ENCODE measurements at regions not wholly inside any gene's neighbourhood (a gene's known extent, or its start where the extent isn't known, plus 50 kb on each side); places are given as distances from the start of the nearest gene placed in this dataset.

DNA sequence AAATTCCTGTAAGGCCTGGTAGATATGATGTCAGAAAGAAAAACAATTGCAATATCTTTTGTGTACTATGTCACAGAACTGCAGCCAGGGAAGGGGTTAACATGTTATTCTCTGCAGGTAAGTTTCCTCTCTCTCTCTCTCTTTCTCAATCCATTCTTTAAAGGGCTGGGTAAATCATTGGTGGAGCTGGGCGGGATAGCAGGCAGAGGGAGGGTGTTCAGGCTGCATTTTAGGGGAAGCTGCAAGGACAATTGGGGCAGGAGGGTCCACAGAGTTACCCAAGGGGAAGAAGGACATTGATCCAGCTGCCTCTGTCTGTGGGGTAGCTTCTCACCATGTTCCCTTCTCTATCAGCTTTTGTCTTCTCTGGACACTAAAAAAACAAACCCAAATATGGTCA lies 153.9 kb upstream of the BMPER start:
- DNase-seq (ENCODE audit: low read depth), result no peak

DNA sequence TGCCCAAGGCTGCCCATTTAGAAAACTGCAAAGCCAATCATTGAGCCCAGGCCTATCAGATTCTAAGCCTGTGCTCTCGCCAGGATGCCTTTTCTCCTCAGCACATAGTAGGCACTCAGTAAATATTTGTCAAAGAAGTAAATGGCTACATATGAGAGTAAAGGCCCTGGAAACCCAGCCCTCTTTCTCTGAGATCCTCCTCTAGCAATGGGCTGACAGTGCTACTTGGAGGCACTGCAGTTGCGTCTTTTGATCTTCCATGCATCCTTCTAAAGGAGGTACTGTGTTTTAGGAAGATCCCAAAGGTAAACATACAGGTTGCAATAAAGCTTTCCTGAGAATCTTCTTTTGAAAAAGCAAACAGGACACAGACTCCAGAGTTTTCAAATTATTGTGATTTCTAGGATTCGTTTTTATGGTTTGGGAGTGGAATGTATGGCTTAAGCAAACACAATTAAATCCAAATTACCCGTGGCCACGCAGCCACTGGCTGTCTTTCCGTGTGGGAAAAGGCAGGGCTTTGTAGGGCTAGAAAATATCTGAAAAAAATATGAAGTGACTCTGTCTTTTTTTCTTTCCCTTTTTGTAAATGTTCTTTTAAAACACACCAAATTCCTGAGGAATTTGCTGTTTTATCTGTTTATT lies 151.3 kb upstream of the BMPER start:
- no peak for DNase-seq (ENCODE audit: low read depth)

DNA sequence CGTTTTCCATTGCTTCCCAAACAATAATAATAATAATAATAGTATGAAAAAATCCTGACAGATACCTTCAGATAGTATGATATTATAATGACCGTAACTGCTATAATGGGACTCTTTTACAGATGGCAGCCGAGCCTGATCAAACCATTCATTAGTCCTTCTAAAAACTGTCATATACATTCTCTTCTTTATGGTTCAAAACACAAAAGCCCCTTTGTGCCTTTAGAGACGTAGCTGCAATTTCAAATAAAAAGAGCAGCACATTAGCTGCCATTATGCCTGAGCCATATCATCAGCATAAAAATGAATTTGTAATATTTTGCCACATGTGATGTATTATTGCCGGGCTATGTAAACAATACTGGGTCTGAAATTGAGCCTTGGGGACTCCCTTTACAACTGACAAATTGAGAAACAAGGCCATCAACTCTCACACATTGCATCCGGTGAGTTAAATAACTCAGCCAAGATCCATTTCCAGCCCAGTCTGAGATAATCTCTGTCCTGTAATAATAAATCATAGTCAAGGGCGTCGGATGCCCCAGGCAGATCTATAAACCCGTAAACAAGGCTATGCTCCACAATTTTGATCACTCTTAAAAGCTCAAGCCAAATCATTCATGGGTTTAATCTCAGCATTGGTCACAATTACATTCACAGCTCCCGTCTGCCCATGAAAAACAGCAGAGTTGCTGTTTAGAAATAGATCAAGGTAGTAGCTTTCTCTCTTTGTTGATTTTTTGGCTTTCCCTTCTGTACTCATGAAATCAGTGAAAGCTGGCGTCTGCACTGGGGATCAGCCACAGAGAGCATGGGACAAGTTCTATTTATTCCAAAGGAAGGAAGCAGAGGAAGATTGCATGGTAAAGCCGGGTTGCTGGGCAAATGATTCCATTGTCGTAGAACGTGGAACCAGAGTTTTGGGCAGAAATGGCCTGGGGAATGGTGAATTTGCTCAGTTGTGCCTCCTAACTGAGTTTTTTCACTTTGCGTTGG lies 150.1 kb upstream of the BMPER start:
- DNase-seq (ENCODE audit: low read depth), result no peak

DNA sequence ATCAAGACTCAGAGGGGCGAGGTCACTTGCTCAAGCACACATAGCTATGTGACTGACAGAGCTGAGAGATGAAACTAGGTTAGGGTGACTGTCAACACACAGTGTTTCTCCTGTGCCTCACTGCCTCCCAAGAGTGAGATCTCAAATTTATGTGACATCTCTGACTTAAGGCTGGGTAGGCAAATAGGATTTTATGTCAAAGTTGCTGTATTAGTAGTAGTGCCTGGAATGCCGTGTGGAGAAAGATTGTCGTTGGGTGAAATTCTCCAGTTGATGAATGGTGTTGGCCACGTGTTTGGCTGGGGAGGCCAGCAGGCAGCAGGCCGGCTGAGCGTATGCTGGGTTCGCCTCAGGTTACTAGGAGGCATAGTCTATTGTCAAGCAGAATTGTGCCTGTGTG lies 148.3 kb upstream of the BMPER start:
- DNase-seq (ENCODE audit: low read depth), result peak; percentile 63

- peak; percentile 83 for DNase-seq (ENCODE audit: low read depth)
Measured at GRCh38 chr7:33757563-33758165, 147.7 kb upstream of the BMPER start.

- DNase-seq (ENCODE audit: low read depth), result no peak
Measured at GRCh38 chr7:33760146-33760545, 145.2 kb upstream of the BMPER start.

GRCh38 chr7:33760834-33761233 lies 144.5 kb upstream of the BMPER start:
- no peak for DNase-seq (ENCODE audit: low read depth)

DNA sequence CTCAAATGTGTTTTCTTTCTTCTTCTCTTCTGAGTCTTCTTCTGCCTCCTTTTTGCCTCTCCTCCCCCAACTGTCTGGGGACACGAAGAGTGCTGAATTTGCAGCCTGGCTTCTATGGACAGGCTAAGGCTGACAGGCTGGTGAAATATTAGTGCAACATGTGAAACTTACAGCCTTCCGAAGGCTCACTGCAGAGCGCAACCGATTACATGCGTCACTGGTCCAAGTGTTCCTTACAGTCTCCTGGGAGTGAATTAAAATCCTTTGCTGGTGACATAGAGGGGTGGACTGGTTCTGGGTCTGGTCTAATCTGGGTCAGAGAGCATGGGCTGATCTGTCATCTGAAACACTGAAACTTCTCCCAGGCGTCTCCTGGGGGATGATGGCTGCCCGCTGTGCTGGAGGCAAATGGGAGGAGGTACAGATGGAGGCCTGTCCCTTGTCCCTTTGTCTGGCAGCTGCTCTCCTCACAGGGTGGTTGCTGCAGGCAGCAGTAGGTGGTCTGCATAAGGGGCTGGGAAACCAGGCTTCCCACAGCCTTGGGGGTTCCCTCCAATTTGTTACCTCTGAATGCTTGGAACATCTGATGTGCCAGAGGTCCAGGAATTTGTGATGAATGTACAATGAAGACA lies 143.8 kb upstream of the BMPER start:
- DNase-seq (ENCODE audit: low read depth), result no peak

GRCh38 chr7:33762151-33762910 lies 143.0 kb upstream of the BMPER start:
- peak; percentile 81 for DNase-seq (ENCODE audit: low read depth)

DNA sequence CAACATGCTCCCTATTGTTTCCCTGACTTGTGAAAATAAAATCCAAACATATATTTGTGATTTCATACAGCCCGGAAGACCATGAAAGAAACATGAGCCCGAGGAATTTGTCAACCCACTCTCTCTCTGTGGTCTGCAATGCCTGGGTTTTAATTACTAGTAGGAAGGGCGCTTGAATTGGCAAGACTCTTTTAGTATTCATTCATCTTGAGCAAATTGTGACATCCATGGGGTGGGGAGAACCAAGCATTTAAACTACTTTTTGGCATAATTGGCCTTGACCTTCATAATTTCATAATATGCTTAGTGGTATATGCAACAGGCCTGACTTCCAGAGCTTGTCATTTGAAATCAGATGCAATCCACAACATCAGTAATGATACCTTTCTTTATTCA lies 142.4 kb upstream of the BMPER start:
- peak; percentile 80 for DNase-seq (ENCODE audit: low read depth)

DNA sequence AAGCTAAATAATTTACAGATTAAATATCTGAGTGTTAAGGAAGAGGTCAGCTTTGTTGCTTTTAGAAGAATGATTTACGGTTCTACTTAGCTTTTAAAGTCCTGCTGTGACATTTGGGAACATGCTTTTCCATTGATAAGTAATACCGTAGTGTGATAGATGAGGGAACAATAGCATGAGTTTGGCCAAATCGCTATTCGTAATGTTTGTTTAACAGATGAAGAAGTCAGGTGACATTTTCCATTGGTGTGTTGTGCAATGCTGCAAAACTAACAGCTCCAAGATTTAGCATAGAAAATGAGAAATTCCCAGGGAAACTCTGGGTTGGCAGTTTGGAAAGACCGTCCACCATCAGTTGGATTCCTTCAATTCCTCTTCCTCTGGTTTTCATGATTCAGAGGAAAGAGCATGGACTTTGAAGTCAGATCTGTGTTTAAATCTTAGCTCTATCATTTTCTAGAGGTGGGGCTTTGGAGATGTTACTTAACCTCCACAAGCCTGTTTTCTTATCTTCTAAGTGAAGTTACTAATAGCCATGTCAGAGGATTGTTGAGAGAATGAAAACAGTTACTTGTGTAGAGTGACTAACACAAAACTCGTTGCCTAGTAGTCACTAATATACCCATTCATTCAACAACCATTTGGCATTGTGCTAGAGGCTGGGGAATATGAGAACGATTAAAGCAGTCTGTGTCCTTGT lies 140.4 kb upstream of the BMPER start:
- DNase-seq (ENCODE audit: low read depth), result no peak

GRCh38 chr7:33766405-33766804 lies 138.9 kb upstream of the BMPER start:
- DNase-seq (ENCODE audit: low read depth), result no peak

DNA sequence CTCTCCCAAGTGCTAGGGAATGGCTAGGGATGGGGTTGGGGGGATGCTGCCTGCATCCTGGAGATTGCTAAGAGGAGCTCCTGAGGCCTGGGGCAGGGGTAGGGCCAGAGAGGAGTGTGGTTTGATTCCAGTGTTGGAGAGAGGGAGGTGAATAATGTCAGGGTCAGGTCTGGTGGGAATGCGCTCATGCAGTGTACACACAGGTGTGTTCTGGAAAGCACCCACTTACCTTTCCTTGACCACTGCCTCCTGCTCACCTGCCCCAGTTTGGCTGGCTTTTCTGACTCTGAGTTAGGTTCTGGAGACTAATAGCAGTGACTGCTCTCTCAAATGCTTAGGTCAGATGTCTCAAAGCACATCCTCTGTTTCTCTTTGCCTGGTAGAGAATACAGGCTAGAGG lies 135.4 kb upstream of the BMPER start:
- DNase-seq (ENCODE audit: low read depth), result no peak

DNA sequence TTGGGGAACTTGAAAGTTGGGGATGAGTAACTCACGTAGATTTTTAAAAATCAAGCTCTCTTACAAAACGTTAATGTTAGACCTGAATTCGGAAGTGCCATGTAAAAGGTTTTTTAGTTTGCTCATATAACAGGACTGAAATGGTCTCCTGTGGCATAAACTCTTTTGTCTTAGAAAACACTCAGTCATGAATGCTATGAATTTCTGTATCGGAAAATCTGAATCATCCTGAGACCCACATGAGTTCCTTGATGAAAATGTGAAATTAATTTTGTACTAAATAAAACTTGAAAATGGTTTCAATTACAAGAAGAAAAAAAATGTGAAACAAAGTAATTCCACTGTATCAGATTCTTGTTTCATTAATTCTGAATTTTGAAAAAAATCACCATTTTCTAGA lies 134.8 kb upstream of the BMPER start:
- DNase-seq (ENCODE audit: low read depth), result no peak

DNA sequence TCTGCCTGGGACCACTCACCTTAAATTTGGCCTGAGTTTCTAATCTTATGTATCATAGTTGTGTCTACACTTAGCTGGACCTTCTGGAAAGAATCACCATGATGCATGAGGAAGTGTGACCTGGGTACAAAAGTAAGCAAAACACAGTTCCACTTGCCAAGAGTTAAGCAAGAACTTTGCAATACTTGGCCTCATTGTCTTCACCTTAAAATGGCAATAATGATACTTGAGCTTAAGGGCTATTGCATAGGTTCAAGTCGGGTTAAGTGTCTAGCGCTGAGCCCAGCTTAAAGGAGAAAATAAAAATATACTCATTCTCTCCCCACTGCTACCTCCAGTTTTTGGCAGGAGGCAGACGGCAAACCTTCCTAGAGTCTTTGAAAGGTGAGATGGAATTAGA lies 133.9 kb upstream of the BMPER start:
- no peak for DNase-seq (ENCODE audit: low read depth)

DNA sequence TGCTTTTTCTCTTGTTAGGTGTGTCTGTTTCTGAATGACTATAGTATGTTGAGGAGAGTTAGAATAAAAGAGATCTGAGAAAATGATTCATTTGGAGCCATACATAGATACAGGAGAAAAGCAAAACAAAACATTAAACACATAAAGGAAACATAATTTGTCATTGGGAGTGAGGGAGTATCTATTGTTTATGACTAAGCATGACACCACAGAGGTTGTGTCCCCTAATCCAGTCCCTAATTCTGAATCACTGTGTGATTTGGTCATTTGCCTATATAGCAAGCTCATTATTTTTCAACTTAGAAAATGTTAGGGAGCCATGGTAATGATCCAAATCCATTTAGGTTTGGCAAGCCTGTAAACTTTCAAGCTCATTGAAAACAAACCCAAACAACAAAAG lies 132.3 kb upstream of the BMPER start:
- no peak for DNase-seq (ENCODE audit: low read depth)

DNA sequence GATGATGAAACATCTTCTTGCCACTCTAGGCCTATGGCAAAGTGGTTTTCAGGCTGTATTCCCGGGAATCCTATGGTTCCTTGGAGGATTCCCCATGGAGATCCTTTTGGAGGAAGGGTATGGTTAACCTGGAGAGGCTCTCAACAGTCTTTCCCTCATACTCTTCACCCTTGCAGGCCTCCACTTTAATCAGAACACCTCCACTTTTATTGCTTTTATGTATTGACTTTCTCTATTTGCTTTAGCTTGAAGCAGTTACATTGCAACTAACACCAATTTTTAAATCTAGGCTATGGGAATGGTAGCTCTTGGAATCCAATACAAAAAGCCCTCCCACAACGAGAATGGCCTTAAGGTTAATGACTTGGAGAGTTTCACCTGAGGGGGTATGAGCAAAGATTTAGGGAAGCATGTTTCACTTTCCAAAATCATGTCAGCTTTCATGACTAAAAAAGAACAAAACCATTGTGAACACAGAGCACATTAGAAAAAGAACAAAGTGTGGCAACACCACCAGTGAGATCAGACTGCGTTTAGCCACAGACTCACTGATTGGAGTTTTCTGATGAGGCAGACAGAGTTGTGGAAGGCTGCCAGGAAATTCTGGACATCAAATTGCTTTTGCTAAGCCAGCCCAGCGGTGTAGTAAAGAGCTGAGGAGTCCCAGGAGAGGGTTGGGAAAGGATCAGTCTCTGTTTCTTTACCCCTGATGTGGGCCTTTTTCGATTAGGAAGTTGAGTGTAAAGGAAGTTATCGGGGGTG lies 130.4 kb upstream of the BMPER start:
- DNase-seq (ENCODE audit: low read depth), result peak; percentile 75

GRCh38 chr7:33775790-33776189 lies 129.5 kb upstream of the BMPER start:
- DNase-seq (ENCODE audit: low read depth), result no peak

DNA sequence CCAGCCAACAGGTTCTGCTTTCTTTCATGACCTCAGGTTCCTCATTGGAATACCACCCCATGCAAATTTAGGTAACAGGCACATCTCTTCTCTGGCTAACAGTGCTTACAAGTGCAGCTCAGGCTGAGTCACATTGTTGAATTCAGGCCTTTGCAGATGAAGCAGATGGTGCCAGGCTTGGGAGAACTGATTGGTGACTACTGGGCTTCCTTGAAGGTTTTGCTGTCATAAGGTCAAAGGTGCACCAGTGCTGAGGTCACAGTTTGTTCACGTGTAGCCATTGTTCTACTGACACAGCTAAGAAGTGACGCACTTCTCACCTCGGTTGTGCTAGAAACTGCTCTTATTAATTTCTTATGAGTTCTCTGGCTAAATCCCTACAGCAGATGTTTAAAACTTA lies 128.6 kb upstream of the BMPER start:
- DNase-seq (ENCODE audit: low read depth), result no peak

DNA sequence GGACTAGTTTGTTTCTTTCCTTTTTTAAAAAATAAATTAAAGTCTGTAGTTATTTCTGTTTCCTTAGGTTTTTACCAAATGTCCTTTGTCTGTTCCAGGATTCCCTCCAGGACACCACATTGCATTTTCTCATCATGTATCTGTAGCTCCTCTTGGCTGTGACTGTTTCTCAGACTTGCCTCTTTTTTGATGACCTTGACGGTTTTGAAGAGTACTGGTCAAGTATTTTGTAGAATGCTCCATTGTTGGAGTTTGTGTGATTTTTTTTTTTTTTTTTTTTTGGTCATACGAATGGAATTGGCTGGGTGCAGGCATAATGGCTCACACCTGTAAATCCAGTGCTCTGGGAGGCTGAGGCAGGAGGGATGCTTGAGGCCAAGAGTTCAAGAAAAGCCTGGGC lies 127.1 kb upstream of the BMPER start:
- DNase-seq (ENCODE audit: low read depth), result no peak

Data from myocyte (in vitro differentiated cells).